ENCODE measurements at regions not wholly inside any gene's neighbourhood (a gene's known extent, or its start where the extent isn't known, plus 50 kb on each side); places are given as distances from the start of the nearest gene placed in this dataset.

DNA sequence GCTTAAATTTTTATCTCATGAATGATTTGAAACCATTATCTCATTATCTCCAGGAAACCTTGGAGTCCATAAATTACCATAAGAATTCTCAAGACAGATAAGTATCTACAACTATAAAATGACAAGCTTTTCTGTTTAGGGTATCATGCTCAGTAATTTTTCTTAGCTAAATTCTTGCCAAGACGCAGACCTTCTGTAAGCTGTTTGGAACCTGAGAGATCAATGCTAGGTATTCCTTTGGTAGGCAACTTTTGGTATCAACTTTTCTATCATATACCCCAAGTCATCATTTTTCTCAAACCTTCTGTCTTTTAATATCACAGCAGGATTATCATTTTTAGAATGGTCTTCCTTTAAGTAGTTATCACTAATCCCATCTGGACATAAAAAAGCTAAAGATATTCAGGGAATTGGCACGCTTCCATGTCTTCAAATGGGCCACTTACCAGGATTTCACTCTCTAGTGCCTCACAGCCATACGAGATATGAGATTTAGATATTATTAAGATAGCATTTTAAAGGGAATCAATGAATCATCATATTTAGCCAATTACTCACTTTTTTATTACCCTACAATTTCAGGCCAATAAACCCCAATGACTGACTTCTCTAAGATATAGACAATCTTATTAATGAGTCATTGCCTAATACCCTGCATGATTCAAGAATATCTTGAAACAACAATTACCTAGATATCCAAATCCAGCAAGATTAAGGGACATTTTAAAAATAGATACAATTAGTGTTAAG, 544.1 kb downstream of the HTR7 start:
- DNase-seq (ENCODE audit: extremely low read depth, low read depth, low spot score), result no peak

DNA sequence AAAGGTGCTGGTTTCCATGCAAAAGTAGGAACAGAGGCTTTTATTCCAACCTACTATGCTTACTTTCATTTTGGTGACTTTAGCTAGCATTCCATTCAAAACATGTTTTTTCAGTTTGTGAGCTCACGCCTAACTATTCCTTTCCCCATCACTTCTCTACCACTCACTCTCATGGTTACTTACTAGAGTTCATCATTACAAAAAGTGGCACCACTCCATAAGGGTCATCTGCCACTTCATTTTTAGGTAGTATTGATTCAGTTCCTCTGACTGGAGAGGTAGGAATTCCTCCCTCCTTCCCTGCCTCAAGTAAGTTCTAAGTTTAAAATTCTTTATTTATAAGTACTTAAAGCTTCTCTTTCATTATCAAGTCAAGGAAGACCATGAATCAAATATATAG, 543.1 kb downstream of the HTR7 start:
- DNase-seq (ENCODE audit: extremely low read depth, low read depth, low spot score), result no peak

DNA sequence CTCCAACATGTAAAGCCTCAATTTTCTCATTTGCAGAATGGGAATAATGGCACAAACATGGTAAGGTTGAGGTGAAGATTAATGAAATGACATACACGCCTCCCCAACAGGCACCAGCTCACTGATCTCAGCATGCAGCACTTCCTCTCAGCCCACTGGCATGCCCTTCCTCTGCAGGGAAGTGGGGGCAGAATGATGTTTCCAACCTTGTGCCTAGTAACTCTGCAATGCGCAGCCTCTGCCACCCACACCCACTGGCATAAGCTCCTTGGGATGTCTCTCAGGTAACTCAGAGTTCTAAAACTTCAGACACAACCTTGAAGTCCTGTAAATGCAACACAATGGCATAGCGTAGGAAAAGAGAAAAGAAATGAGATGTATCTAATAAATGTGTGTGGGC, 540.7 kb downstream of the HTR7 start:
- DNase-seq (ENCODE audit: extremely low read depth, low read depth, low spot score), result no peak

DNA sequence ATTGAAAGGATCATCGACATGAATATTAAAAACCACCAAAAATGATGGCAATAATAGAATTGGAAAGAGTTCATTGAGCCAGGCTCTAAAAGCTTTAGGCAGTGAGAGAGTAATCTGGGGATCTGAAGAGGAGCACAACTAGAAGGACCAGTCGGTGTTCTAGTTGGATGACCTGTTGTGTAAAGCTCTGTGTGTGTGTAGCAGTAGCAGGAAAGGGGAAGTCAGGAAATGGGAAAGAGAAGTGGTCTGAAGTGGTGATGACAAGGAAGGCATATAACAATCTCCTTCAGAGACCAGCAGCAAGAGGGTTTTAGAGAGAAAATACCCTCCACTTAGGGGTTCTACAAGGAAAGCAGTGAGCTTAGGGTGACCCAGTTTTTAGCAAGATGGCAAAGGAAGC, 539.2 kb downstream of the HTR7 start:
- no peak for DNase-seq (ENCODE audit: extremely low read depth, low read depth, low spot score)

DNA sequence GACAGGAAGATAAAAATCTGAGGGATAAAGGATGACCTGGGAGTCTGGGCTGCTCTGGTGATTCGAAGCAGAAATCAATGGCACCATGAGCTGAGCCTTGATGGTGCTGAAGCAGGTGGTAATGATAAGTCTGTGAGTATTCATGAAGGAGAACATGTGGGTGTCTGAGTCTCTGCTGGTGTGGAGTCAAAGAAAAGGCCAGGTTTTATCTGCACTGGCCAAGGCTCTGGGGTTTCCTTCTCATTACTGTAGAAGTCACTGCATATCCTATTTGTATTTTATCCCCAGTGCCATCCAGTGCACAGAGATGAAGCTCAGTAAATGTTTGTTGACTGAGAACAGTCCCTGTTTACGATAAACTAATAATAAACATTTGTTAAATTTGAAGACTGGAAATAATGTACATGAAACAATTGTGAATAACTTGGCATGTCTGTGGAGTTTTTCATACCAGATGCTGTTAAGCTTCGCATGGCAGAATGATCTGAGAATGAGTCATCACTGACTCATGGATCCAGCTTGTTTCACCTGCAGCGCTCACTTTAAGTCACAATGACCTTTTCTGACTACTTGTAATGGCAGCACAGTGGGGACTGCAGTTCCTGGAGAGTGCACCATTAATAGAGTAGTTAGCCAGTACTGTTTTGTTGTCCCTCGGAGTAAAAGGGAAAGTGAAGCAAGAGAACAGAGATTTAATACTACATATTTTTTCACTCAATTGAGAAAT, 538.5 kb downstream of the HTR7 start:
- peak; percentile 64 for DNase-seq (ENCODE audit: extremely low read depth, low read depth, low spot score)

DNA sequence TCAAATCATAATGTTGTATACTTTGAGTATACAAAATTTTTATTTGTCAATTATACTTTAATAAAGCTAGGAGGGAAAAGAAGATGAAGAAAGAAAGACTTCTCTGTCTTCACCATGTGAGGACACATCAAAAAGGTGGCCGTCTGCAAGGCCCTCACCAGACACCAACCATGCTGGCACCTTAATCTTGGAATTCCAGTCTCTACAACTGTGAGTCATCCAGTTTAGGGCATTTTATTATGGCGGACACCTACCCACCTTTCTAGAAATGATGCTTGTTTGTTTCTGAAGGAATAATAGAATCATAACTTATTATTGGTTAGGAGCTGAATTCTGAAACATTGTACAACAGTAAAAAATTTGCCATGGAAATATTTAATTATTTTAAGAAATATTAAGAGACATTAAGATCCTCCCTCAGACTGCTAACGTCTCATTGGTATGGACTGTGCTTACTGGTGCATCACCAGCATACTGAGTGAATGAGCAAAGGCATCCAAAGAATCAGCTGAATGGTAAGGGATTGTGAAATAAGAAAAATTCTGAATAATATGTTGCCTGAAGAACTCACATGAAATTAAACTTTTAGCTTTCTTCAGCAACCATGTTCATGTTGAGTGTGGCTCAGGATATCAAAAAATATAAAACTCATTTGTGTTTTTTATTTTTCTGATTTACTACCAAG, 536.6 kb downstream of the HTR7 start:
- DNase-seq (ENCODE audit: extremely low read depth, low read depth, low spot score), result no peak

DNA sequence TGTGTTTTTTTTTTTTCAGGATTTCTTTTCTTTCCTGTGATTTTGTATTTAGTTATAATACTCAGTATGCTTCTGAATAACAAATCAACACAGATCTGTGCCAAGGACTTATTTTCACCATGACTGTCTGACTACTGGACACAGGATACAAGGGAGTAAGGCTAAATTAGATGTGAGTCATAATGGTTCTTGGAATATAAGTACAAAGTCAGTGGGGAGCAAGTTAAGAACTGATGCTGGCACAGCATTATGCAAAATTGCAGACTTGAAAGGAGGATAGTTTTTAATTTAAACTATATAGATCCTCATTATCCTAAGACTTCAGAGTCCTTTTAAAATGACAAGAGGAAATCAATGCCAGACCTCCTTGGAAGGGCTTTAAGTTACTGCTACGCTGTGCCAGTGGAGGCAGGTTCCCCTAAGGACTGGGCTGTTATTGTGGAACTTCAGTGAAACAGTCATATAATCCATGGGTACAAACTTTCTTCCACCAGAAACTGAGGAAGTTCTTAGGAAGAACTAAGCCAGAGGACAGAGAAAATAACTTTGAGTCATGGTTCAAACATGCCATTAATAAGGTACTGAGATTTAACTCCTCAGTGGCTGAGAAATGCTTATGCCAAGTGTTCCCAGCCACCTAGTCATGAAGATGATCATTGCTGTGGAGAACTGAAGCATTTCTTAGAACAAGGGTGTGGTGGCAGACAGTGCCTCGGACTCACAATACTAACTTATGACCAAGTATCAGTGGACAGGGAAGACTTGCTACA, 531.2 kb downstream of the HTR7 start:
- DNase-seq (ENCODE audit: extremely low read depth, low read depth, low spot score), result no peak

DNA sequence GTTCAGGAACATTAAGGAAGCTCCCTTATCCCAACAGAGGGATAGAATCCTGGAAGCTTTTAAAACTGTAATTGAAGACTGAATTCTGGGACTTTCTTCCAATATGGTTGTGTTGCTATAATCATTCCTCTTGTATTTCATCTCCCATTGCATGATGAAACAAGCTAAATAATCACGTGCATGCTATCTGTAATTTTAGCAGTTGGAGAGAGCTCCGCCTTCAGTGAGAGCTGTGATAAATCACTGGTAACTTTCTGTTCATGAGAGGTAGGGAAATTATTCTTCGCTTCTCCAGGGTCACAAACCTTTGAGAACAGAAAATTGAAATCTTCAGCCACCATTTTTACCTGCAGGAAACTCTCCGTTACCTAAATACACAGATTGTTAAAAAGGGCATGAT, 530.2 kb downstream of the HTR7 start:
- no peak for DNase-seq (ENCODE audit: extremely low read depth, low read depth, low spot score)

DNA sequence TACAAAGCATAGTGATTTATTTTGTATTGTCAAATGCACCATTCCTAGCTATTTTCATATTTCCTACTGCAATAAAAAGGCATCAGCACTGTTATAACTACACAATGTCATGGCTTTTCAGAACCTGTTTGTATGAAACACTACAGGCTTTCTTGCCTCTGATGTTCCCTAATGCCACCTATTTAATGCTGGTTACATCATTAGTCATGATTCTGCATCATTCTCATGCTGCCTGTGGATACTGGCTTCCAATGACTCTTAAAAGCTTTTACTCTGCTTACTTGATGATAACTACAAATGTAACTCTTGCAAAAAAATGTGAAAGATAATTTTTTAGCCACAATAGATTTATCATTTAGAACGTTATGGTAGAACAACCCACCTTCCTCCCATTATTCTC, 529.4 kb downstream of the HTR7 start:
- DNase-seq (ENCODE audit: extremely low read depth, low read depth, low spot score), result no peak

DNA sequence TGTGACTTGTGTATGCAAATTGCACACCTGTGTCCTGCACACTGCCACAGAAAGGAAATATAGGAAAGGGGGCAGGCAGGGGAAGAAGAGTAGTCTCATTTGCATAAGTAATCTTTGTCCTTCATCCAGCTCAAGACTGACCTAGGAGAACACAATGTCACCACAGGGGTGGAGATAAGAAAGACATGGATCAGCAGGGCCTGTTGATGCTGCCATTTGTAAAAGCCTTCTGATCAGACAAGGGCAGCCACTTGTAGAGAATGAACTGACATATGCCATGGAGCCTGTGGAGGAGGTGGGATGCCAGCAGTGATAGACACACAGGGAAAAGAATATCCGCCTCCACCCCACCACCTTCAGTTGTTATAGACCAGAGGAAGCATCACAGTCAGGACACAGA, 528.9 kb downstream of the HTR7 start:
- no peak for DNase-seq (ENCODE audit: extremely low read depth, low read depth, low spot score)

DNA sequence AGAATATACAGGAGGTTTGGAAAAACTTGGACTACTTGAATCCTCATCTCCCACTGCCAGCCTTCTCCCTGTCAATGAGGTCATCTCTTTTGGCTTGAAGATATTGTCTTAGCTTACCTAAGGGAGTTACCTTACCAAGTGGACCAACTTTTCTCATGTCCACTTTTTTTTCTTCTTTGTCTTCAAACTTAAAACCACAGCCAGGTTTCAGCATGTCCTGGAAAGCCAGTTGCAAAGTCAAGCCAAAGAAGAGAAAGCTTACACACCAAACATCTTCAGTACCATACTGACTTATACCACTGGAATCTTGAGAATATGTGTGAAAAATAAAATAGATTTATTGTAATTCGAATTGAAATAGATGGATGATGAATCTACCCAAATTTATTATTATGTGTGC, 520.5 kb downstream of the HTR7 start:
- no peak for DNase-seq (ENCODE audit: extremely low read depth, low read depth, low spot score)

DNA sequence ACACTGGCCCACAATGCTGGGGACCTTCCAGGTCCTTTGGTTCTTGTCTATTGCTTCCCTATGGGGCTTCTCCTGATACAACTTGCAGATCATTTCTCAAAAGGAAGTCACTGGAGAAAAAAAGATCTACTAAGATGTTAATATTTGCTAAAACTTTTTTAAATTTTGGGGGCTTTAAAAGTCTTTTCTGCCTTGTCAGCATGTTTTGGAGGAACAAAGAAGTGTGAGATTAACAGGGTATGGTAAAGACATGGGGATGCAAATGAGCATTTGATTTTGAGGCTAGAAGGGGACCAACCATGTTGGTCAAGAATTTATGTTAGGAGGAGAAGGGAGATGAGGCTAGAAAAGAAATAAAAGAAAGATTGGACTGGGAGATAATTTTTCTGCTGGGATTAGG, 515.4 kb downstream of the HTR7 start:
- DNase-seq (ENCODE audit: extremely low read depth, low read depth, low spot score), result no peak

DNA sequence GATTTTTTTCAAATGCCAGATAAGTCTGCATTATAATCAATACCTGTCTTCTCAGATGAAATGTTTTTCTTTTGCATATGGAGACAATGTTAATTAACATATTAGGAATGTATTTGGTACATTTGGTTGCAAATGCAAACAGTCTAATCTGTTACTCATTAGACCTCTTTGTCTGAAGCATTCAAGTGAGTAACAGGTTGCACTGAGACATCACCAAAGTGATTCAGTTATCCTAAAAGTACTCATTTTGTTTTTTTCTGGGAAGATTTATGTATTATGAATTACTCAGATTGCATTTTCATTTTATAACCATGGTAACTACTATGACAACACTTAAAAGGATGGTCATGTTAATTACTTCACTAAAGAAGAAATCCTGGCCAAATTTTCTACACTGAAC, 513.6 kb downstream of the HTR7 start:
- DNase-seq (ENCODE audit: extremely low read depth, low read depth, low spot score), result no peak

DNA sequence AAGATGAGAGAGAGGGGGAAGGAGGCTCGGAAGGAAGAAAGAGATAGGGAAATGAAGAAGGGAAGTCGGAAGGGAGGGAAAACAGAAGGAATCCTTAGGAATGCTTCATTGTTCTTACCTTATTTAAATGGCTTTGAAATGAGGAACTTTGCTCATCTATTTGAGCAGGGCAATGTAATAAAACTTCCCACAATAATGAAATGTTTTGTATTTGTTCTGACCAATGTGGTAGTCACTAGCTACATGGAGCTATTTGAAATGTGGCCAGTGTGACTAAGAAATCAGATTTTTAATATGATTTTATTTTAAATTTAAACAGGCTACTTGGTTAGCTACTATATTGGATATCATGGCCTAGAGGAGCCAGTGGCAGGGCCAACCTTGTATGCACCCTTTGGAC, 510.6 kb downstream of the HTR7 start:
- DNase-seq (ENCODE audit: extremely low read depth, low read depth, low spot score), result no peak

DNA sequence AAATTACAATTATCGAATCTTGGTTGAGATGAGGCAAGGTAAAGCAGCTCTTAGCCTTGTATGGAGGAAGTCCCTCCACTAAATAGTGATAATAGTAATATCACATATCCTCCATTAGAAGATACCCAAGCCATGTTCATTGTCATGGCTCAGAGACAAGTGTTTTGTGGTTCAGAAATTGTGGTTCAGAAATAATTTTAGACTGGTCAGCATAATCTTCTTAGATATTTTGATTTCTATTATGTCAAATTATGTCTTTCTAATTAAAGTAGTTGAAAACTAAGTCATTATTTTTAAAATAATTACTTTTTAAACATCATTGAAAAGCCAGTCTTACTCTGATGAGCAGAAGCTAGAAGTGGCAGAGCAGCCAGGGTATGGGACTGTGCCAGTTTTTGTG, 507.7 kb downstream of the HTR7 start:
- DNase-seq (ENCODE audit: extremely low read depth, low read depth, low spot score), result no peak

DNA sequence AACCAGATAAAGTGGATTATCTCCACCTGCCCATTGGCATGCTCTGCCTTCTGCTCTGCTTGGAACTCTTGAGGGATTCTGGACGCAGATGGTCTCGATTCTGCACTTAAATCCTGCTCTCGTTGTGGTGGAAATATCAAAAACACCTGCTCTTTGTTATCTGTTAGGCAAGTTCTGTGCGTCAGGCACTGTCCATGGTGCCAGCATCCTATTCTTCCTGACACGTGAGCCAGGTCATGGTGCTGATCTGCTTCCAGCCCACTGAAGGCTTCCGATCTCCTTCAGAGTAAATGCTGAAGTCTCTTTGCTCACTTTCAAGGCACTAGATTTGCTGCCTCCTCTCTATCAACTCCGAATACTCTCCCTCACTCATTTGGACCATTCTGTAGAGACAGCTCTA, 505.6 kb downstream of the HTR7 start:
- DNase-seq (ENCODE audit: extremely low read depth, low read depth, low spot score), result no peak

DNA sequence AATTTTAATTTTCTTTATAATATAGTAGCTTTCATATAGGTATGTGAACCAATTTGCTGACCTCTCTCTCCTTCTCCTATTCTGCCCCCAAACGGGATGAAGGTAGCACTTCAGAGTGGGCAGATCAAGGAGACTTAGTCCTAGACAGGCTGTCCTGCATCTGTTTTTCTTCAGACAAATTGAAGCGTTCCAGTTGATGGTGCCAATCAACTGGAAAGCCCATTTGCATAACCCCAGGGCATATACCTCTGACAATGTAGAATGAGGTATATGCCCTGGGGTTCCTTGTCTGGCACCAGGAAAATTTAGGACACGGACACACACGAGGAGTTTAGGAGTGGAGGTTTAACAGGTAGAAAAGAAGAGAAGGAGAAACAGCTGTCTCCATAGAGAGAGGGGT, 502.9 kb downstream of the HTR7 start:
- no peak for DNase-seq (ENCODE audit: extremely low read depth, low read depth, low spot score)

DNA sequence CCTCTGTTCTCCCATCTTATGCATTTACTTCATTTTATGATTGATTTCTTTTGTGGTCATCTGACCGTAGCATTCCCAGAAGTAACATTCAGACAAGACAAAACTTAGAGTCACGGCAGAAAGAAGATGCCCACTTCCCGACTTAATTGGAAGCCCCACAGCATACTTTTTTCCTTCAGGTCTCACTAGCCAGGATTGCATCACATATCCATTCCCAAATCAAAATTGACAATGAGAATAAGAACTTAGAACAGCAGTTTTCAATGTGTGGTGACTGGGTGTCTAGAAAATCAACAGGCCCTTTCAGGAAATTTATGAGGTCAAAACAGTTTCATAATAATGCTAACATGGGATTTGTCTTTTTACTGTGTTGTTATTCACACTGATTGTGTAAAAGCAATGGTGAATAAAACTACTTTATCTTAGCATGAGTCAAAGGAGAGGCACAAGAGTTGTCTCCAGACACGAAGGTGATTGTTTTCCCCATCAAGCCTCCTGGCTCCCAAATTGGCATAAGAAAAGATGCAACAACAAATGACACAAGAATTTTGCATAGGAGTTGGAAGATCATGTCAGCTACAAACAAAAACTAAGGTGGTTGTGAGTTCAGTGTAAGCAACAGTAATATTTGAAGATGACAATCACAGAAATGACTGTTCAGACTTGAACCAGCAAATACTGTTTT, 493.9 kb downstream of the HTR7 start:
- DNase-seq (ENCODE audit: extremely low read depth, low read depth, low spot score), result no peak

DNA sequence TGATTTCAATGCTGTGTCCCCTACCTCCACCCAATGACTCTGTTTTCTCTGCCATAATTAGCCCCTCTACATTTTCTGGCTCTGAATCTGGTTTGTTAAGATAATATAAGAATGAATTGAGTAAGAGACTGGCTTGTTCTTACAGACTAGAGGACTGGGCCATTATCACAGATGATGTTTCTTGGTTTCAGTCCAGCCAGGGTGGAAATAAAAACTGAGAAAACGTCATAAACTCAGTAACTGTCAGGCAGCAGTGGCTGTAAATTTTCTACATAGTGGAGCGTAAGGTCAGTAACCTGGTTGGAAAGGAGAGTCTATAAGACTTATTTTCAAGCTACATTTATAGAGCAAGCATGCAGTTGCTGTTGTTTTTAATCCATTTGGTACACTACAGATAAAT, 485.4 kb downstream of the HTR7 start:
- DNase-seq (ENCODE audit: extremely low read depth, low read depth, low spot score), result no peak

DNA sequence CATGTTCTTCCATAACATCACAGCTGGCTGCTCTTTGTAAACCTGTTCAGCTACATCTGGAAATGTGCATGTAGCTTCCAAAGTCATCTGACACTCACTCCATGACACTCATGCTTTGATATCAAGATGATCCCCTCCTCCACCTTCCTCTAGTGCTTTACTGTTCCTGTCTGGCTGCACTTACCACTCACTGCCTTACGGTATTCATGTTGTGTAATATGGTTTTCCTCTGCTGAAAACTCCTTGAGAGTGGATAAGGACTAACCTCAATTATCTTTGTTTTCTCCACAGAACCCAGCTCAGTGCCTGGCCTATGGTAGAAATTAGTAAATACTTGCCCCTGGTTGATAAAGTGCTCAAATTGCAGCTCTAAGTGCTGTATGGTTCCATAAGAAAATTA, 483.9 kb downstream of the HTR7 start:
- no peak for DNase-seq (ENCODE audit: extremely low read depth, low read depth, low spot score)
